ENCODE measurements at regions not wholly inside any gene's neighbourhood (a gene's known extent, or its start where the extent isn't known, plus 50 kb on each side); places are given as distances from the start of the nearest gene placed in this dataset.

DNA sequence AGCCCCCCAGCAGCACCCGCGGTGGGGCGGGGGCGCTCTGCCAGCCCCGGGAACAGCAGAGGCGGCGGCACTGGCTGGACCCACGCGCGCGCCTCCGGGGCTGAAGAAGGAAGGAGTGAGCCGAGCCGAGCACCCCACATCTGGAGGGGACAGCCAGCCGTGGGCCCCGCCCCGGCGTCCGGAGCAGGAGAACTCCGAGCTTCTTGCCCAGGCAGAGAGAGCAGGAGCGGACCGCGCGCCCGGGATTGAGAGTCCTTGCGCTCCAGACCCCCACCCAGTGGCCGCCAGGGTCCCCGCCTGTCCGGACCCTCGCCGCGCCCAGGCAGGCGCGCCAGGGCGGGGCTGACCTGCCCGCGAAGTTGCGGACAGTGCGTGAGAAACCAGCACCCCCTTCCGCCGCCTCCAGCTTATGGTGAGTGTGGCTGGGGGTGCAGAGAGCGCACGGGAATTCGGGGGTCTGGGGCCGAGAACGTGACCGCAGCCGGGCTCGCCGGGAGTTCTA is 921.9 kb upstream of the EEF2KMT start:
- TF ChIP-seq, protein P1, sequence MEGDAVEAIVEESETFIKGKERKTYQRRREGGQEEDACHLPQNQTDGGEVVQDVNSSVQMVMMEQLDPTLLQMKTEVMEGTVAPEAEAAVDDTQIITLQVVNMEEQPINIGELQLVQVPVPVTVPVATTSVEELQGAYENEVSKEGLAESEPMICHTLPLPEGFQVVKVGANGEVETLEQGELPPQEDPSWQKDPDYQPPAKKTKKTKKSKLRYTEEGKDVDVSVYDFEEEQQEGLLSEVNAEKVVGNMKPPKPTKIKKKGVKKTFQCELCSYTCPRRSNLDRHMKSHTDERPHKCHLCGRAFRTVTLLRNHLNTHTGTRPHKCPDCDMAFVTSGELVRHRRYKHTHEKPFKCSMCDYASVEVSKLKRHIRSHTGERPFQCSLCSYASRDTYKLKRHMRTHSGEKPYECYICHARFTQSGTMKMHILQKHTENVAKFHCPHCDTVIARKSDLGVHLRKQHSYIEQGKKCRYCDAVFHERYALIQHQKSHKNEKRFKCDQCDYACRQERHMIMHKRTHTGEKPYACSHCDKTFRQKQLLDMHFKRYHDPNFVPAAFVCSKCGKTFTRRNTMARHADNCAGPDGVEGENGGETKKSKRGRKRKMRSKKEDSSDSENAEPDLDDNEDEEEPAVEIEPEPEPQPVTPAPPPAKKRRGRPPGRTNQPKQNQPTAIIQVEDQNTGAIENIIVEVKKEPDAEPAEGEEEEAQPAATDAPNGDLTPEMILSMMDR (IDR thresholded peaks at IDR 0.05): no peak
- no peak for DNase-seq (ENCODE audit: low spot score)
- no peak for ATAC-seq (ENCODE audit: low FRiP score)

DNA sequence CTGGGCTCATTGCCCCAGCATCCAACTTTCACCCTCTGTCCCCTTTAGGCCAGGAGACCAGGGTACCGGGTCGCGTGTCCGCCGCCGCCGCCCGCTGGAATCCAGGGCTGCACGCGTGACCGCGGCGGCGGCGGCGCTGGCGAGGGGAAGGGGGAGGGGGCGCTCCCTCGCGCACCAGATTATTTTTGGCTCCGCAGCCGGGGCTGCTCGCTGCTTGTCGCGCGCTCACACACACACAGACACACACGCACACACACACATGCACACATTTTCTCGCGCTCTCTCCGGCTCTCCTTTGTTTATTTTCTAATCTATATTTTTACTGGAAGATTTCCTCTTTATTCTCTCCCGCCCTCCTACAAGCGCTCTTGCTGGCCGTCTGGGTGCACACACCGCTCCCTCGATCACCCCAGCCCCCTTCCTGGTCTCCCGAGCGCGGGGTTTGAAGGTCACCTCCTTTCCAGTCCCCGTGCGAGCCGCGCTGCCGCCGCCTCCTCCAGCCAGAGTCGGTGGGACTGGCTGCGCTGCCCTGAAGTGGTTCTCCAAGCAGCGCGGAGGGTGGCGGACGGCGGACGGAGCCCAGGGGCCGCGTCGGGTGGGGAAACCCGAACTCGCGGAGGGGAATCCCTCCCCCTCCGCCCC is 921.4 kb upstream of the EEF2KMT start:
- ATAC-seq (ENCODE audit: low FRiP score) (peak; percentile 41), DNase-seq (ENCODE audit: low spot score) (no peak)
- TF ChIP-seq, protein P1 (IDR thresholded peaks at IDR 0.05): no peak

DNA sequence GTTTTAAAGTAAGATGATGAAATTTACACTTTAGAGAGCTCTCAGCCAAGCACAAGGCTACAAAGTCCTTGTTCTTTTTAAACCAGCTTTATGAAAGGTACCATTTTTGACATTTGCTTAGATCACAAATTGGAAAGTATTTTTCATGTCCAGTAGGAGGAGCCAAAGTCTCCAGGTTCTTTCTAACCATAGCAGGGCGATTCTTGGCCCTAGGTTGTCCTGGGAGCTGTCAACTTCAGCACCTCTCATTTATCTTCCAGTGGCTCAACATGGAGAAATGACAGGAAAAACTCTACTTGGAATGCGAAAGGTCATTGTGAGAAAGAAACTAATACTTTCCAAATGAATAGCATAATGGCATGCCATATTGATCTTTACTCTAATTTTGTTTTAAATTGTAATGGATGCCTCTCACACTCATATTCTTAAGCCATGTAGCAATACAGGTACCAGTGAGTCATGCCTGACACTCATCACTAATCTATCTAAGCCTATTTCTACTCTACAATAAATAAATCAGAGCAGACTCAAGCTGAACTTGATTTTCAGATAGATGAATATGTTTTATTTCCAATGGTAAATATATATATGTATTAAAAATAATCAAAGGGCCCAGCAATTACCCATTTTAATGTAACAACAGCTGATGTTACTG is 919.1 kb upstream of the EEF2KMT start:
- TF ChIP-seq, protein P1 (IDR thresholded peaks at IDR 0.05): no peak
- ATAC-seq (ENCODE audit: low FRiP score) (no peak), DNase-seq (ENCODE audit: low spot score) (no peak)

DNA sequence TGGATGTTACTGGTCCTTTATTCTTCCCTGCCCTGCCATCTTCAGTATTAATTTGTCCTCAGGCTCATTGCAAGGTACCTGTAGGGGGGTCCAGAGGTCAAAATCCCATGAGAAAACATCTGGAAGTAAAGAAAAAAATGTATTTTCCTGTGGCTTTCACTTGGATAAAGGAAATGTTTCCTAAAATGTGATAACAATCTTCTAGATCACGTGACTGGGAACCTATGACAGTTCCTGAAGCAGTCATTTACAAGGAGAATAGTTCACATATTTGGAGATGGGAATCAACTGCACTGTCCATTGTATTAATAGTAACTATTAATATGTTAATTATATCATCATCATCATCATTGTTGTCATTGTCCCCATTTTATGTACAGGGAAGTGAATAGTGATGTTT is 915.1 kb upstream of the EEF2KMT start:
- ATAC-seq (ENCODE audit: low FRiP score) (no peak), DNase-seq (ENCODE audit: low spot score) (no peak)
- TF ChIP-seq, protein P1 (IDR thresholded peaks at IDR 0.05): no peak

DNA sequence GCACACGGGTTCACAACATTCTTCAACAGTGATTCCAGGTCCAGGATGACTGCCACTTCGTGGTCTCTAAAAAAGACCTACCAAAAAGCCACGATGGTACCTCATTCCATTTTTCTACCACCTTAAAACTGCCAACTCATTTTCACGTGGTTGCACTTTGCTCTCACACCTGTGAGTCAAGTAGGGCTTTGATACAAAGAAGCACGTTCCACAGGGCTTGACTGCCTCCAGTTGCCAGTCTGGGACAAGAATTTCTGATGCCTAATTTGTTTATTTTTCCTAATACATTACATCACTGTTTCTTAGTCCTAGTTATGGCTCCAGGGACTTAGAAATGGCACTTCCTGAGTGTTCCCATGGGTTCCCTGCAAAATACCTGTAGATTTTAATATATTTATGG is 911.6 kb upstream of the EEF2KMT start:
- no peak for DNase-seq (ENCODE audit: low spot score)
- TF ChIP-seq, protein P1 (IDR thresholded peaks at IDR 0.05): no peak
- no peak for ATAC-seq (ENCODE audit: low FRiP score)

DNA sequence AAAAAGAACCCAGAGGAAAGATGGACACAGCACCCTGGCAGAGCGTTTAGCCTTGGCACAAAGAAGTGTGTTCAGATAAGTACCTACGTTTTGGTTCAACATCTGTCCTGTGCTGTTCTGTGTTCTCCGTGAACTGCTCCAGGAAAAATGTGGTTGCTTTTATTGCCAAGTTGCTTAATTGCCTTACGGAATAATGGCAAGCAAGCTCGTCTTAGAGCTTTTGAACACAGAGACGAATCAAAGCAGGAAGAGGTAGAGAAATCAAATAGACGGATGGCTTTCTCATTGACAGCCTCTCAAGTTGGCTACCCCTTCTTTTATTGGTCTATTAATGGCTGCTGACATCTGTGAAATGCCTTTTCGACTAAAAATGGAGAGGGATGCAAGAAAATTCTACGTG is 911.1 kb upstream of the EEF2KMT start:
- no peak for ATAC-seq (ENCODE audit: low FRiP score)
- TF ChIP-seq, protein P1 (IDR thresholded peaks at IDR 0.05): no peak
- no peak for DNase-seq (ENCODE audit: low spot score)

DNA sequence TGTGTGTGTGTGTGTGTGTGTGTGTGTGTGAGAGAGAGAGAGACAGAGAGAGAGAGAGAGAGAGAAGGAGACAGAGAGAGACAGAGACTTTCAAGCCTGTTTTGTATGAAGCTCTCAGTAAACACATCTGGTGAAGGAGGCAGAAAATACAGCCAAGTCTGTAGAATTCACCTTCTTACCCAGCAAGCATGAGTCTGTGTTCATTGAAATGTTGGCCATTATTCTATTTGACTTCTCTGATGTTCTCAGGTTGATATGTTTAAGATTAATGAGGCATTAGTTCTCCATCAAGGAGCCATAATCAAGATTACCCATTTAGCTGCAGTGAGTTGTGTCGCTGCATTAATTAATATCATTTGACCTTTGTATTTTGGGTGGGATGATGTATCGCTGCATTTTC is 895.8 kb upstream of the EEF2KMT start:
- ATAC-seq (ENCODE audit: low FRiP score) (no peak), DNase-seq (ENCODE audit: low spot score) (no peak)
- TF ChIP-seq, protein P1 (IDR thresholded peaks at IDR 0.05): no peak
